Astrocyte (in vitro differentiated cells and primary cell): ENCODE measurements at regions not wholly inside any gene's neighbourhood (a gene's known extent, or its start where the extent isn't known, plus 50 kb on each side); places are given as distances from the start of the nearest gene placed in this dataset.

Experiments used
- EZH2 ChIP-seq: IDR thresholded peaks from 2 replicates; pipeline ENCODE4 v1.6.1; 2012; ENCODE audit warnings: mild to moderate bottlenecking, low read length, inconsistent platforms; ENCODE audit not compliant: insufficient read depth
- TF ChIP-seq, protein P1 (sequence below): IDR thresholded peaks from 2 replicates; pipeline ENCODE4 v1.5.1; 2011; ENCODE audit warnings: low read depth, mild to moderate bottlenecking, inconsistent platforms, low read length, moderate library complexity; ENCODE audit not compliant: insufficient read depth

DNA sequence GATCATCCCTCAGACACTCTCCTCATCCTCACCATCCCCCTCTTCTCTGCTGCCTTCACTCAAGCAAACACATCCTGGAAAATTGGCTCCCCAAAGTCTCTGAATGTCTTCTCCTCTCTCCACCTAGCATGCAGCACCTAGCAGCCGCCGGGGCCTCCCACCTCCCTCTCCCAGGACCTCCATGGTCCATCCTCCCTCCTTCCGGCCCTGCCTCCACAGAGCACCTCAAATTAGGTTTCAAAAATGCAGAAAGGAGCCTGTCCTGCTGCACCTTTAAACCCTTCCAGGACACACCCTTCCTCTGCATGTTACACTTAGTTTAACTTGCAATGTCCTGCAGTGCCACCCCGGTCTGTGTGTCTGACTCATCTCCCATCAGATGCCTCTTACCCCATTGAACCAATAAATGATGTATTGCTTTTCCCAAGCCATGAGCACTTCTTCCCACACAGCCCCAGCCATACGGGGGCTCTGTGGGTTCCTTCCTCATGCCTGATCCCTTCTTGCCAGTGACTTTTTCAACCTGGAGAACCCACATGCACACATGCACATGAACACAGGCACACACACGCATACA lies 582.5 kb upstream of the MGMT start:
- TF ChIP-seq, protein P1, sequence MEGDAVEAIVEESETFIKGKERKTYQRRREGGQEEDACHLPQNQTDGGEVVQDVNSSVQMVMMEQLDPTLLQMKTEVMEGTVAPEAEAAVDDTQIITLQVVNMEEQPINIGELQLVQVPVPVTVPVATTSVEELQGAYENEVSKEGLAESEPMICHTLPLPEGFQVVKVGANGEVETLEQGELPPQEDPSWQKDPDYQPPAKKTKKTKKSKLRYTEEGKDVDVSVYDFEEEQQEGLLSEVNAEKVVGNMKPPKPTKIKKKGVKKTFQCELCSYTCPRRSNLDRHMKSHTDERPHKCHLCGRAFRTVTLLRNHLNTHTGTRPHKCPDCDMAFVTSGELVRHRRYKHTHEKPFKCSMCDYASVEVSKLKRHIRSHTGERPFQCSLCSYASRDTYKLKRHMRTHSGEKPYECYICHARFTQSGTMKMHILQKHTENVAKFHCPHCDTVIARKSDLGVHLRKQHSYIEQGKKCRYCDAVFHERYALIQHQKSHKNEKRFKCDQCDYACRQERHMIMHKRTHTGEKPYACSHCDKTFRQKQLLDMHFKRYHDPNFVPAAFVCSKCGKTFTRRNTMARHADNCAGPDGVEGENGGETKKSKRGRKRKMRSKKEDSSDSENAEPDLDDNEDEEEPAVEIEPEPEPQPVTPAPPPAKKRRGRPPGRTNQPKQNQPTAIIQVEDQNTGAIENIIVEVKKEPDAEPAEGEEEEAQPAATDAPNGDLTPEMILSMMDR, result no peak
- TF ChIP-seq EZH2, result no peak
